Activated CD4-positive, alpha-beta T cell treated with anti-CD3 and anti-CD28 coated beads, Interleukin-2, amount 50 U/mL, for 4 hours (primary cell): ENCODE measurements at regions not wholly inside any gene's neighbourhood (a gene's known extent, or its start where the extent isn't known, plus 50 kb on each side); places are given as distances from the start of the nearest gene placed in this dataset.
"Not testable (repeated sequence)": the region's sequence is repeated elsewhere in the genome, so short reads cannot be mapped to it uniquely, and the experiment has no call there.

Experiments
- DNase-seq, 2 experiments: peaks; one replicate each; pipeline ENCODE4 v3.0.0-alpha.2; 2020

DNA sequence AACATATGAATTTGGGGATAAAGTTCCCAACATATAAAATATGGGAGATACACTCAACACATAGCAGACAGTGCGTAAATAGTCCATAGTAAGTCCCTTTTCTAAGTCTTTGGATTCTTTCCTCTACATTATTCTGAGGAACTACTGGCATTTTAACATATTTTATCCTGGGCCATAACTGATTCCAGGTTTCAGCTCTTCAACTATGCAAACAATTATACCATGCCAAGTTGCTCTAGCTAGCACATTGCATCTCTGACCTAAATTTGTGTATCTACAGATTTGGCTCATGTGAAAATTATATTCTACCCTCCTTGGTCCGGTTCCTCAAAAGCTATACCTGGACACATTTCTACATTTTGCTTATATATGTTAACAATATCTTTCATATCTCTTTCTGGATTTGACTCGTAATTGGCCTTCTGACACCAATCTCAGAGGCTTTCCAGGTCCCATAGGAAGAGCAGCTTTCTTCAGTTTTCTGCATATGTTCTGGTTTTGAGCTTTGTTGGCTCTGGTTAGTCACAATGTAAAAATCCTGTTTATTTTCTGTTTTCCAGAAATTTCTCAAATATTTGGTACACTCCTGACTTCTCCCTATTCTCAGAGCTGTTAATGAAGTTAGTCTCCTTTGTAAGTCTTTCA is 305.4 kb downstream of the BMP4 start:
- no peak for DNase-seq

DNA sequence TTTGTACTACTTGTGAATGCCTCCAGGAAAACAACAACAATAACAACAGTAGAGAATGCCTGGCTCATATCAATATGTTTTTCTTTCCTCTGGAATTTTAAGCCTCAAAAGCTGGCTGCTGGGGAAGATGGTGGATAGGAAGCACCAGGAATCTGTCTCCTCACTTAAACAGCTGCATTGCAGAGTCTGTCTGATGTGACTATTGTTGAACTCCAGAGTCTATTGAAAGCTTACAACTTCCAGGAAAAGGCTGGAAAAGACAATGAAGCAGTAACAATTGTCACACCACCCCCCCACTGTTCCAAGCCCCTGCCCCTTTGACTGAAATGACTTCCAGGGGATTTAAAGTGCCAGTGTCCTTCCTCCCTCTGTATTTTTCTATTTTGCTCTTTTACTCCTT is 309.7 kb downstream of the BMP4 start:
- DNase-seq, result no peak

DNA sequence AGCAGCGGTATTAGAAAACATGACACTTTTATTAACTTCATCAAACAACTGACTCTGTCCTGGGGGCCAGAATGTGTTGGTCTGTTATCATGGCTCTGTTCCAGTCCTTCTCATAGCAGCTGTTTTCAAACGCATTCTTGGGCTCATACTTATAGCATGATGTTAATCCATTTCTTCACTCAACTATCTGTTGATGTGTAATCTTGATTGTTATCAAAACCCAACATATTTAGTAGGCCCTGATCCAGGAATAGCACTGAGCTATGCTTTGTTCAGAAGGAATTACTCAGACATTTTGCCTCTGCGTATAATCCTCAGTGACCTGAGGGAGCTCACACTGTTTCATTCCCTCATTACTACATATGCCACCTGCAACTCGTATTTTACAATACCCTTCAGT is 315.9 kb downstream of the BMP4 start:
- DNase-seq, result no peak

DNA sequence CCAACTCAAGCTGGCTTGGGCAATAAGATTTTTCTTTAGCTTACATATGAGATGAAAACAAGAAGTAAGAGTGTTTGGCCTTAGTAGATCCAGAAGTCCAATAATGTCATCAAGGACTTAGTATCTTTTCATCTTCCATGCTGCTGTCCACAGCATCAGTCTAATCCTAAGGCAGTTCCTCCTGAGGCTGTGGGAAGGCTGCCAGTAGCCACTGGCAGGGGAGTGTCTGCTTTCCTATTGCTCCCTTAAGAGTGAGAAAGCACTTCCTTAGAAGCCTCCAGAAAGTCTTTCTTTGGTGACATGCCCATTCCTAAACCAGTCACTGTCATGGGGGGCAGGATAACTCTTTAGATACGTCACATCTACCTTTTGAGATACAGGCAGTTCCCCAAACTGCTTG is 317.7 kb downstream of the BMP4 start:
- no peak for DNase-seq

DNA sequence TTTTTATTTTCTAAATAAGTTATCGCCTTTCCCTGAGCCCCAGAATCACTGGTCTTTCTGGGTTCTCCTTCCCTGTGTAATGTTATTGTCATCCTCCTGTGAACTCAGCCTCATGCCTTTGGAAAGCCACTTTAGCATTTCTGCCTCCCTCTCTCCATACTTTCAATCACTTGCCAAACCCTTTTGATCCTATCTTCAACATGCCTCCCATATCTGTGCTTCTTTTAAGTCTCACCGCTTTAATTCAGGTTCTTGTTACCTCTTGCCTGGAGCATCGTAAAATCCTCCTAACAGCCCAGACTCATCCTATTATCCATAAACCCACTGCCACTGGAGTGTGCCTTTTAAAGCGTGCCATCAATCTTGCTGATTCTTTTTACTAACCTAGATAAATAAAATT is 321.8 kb downstream of the BMP4 start:
- DNase-seq, result no peak

DNA sequence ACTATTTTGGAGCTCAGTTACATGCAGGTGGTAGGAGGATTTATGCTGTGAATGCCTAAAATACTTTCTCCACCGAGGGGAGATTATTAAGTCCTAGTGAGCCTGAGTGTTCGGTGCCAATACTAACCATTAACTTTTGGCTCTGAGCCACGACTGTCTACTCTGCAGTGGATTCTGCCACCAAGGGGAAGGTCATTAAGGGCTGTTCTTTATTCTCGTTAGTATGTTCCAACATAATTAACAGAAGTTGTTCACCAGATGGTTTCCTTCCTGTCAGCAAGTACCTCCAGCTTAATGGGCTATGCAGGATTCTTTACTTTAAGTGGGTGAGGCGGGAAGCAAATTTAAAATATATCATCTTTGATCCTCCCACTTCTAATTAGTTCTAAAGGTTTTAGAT is 326.3 kb downstream of the BMP4 start:
- no peak for DNase-seq

DNA sequence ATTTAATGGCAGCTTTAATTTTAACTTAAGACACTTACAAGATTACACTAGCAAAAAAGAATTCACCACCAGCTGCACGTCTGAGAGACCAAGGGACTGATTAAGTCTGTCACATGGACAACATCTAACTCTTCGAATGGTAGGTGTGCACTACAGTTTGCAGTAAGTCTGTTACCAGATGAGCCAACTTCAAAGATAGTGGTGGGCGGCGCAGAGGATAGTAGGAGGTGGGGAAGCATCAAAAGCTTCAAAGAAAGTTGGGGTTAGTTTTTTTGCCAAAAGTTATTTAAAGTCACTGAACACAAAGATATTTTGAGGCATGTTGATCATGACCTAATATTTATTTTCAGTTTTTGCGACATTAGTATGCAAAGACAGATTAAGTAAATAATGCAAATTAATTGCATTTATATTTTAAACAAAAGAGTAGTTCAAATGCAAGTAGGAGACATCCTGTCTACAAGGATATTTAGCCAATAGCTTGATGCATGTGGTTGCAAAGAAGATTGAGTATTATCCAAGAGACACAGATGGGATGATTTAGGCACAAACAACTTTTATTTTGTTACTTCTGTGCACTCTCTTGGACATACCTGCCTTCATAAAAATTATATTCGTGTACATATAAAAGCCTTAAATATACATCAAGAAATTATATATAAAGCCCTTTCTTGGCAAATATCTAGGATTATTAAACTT is 327.7 kb downstream of the BMP4 start:
- DNase-seq, result no peak

DNA sequence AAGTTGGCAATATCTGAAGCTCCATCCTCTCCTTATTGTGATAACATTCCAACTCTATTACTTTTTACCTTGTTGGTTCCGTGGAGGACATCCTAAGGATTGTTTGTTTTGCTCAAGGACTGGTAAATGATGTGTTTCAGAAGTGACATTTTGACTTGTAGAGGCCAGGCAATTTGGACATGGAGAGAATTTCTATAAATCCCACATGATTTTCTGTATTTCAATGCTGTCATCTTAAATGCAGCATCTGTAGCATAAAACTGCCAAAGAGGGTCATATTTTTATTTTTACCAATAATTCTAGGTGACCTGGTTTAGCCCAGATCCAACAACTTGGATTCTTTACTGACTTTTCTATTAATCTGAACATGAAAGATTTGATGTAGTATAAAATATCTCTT is 328.4 kb downstream of the BMP4 start:
- DNase-seq, result no peak

DNA sequence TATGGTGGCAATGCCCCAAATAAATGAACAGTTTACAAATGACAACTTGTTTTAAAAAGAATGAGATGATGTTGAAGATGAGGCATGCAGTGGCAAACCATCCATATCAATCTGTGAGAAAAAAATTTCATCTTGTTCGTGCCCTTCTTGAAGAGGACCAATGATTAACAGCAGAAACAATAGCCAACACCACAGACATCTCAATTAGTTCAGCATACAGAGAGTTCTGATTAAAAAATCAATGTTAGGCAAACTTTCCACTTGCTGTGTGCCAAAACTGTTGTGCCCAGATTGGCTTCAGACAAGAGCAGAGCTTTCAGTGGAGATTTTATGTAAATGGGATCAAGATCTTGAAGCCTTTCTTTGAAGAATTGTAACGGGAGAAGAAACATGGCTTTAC is 329.9 kb downstream of the BMP4 start:
- no peak for DNase-seq

DNA sequence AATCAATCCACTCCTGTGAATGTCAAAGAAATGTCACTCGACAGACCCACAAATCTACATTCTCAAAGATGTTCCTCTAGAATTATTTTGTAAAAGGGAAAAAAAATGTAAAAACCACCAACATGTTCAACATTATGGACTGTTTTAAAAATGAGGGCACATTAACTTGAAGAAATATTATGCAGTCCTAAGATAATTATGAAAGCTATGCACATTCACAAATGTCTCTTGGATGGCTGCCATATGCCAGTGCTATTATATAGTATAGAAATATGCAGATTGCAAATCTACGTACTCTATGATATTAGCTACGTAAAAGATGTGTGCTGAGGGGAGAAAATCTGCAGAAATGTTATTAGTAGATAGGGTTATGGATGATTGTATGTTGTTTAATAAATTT is 334.2 kb downstream of the BMP4 start:
- no peak for DNase-seq

DNA sequence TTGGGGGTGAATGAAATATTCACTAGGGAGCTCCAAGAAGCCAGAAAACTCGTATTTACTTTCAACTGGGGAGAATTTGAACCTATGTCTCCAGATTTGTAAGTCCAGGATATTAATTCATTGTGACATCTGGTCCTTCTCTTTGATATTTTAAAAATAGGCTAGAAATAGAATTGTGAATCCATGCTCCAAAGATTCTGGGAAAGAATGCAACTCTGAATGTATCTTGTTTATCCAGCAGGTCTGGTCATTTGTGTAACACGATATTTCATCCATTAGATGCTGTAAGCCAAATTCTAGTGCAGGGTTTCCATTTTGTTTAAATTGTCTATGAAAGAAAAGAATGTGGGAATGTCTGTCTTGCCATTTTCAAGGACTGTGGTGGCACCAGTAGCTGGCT is 334.7 kb downstream of the BMP4 start:
- no peak for DNase-seq

DNA sequence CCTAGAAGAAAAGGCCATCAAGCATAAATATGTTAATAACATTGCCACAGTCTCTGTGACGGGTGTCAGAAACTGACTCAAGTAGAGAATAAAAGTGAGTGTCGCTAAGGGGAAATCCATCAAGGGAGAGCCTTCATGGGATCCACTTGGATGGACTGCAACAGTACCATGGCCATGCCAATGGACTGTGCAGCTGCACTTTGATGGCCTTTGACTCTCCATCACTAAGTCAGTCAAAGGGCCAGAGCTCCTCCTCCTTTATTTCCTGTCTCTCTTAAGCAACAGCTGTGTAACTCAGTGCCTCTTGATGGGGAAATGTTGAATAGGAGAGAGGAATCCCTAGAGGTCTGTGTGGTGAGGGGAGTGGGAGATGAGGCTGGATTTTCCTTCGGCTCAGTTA is 335.2 kb downstream of the BMP4 start:
- DNase-seq, result no peak

DNA sequence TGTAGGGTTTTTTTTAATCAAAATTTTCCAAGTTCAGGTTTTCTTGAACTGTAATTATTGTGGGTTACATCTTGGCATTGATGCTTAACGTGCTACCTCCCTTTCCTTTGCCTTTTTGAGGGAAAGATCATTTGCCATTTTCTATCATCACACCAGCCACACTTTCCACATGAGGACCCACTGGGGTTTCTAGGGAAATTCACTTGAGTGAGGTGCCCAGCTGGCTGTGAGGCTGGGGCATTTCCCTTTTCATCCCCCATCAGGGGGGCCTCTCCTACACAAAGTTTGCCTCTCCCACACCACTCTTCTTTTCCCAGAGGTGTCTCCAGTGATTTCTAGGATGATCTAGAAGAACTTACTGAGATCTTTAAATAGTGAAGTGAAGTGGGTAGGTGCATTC is 335.7 kb downstream of the BMP4 start:
- no peak for DNase-seq

DNA sequence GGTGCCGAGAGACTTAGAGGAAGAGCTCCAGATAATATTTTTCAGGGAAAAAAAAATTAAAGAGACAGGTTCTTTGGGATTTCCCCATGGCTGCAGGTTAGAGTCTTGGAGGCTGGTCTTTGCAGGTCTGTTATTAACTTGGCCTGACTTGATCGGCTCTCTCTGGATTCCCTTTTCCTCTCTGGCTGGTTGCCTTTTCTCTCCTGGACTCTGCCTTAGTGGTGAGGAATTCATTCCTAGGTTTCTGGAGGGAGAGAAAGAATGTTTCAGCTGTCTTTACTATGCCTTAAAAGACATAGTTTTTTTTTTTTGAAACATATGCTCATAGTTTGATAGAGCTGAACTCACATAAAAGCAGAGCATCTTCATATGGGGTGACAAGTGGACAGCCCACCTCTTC is 336.3 kb downstream of the BMP4 start:
- no peak for DNase-seq

DNA sequence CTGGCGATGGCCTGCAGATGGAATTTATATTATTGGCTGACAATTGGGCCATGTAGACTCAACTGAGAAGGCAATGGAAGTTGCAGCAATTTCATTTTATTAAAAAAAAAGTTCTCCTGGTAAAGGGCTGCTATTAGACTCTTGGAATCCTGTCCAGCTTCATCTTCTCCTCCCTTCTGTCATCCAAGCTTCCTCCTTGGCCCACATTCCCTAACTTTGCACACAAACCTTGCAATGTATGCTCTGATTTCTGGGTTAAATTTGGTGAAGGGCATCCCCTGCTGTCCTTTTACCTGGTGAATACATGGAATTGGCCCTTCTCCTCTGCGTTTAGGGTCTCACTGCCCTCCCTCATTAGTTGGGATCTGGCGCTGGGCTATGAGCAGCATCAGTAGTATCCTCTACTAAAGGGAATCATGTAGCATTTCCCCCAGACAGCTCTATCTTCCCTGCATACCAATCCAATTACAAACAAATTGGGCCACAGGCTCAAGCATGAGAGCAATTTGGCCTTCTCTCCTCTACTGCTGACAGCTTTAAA is 336.9 kb downstream of the BMP4 start:
- no peak for DNase-seq

DNA sequence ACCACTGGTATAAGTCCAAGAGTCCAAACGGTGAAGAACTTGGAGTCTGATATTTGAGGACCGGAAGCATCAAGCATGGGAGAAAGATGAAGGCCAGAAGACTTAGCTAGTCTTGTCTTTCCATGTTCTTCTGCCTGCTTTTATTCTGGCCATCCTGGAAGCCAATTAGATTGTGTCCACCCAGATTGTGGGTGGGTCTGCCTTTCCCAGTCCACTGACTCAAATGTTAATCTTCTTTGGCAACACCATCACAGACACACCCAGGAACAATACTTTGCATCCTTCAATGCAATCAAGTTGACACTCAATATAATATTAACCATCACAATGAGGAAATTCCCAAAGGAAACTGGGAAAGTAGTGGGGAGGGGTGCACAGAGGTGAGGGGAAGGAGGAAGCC is 340.1 kb downstream of the BMP4 start:
- not testable (repeated sequence) for DNase-seq

DNA sequence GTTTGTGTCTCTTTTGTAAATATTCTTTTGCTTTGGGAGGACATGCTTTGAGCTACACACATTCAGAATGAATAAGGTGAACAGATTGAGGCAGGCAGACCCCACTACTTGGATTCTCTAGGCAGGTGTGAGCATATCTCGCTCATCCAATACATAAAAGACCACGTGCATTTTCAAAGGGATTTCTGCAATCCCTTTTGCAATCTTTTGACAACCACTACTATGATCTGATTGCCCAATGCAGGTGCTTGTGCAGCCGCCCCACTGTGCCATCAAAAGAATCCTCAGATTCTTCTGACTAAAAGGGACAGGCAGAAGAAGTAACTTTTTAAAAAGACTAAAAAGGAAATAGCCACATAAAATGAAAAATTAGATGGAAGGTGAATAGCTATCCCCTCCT is 341.4 kb downstream of the BMP4 start:
- no peak for DNase-seq

DNA sequence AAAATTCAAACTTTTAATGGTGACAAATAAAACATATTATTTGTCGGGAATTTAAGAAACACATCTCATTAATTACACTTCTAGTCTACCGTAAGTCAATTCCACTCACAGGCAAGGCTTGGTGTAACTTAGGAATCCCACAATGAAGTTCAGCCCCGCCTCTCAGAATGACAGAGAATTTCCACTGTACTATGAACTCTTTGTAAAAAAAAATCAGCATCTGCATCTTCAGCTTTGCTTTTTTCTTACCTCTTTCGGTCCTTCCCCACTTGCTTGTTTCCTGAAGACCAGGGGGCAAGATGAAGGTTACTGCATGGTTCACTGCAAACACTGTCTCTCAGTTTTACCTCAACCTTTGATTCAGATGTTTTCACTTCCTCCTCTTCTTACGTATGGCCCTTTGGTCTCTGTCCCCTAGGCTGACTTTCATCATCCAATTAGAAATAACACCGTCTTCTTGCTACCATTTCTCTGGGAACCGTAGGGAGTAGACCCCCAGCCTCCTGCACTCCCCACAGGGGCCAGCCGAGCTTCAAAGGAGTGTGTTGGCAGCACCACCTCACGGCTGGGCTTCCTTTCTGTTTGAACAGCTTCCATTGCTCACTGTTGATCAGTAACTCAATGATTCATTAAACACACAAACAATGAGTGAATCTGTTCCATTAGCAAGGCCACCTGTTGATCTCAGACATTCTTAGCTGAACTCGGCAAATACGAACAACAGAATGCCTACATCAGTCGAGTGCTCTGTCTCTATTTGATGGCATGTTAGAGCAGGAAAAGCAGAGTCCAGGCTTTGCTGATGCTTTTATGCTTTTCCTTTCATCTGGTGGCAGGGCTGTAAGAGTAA is 343.0 kb downstream of the BMP4 start:
- no peak for DNase-seq

DNA sequence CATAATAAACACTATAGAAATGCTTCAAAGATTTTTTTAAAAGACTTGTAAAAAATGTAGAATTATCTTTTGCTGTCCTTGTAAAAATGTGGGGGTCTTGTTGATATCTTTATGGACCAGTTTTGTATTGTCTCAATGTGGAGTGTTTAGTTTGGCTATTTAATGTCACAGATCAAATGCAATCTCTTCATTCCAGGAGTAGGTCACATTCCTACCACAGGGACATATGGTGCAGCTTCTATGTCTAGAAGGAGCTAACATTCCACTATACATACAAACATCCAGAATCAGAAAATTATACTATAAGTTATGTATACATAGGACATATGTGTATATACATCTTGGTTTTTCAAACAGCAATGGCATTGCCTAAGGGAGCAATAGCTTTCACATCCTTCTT is 345.7 kb downstream of the BMP4 start:
- no peak for DNase-seq

DNA sequence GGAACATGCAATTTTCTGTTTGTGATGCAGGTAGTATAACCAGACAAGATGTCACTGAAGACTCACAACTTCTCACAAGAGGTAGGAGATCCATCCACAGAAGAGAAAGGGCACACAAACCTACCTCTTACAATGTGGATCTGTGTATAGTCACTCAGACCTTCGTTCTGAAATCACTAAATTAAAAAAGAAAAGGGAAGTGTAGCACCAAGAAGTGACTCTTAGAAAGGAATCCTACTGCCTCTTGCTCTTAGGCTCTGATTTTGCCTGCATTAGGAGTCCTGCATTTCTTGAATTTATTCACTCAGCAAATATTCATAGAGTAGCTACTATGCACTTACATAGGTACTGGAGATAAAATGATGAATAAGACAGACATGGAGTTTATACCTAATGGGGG is 347.6 kb downstream of the BMP4 start:
- DNase-seq, result no peak

DNA sequence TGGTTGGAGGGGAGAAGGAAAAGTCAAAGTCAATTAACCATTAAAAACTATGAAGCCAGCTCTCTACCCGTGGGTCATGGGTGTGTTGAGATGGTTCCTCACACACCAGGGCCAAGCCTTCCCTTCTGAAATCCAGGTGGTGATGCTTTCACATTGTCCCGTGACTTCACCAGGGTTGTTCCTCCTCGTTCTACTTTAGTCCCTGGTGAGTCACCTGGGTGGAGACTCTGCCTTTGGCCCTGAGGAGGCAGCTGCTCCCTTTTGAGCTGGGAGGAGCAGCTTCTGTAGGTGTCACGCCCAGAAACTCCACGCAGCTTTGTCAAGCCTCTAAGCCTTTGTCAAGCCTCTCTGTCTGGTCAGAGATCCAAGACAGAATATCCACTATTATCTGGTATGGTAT is 348.3 kb downstream of the BMP4 start:
- no peak for DNase-seq

DNA sequence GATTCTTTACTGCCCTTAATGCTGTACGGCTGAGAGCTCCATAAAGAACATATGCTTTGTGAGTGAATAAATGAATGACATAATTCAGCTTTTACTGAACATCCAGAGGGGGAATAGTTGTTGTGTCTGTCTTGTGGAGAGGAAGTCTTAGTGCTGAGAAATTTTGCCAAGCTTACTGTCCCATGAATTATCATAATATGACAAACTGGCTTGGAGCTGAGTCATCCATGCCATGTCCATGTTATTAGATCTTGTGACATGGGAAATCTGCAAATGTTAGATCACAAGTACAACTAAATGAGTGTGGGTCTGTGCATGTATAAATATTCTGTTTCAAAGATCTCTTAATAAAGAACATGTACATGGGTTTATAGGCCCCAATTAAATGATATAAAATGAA is 350.4 kb downstream of the BMP4 start:
- no peak for DNase-seq

DNA sequence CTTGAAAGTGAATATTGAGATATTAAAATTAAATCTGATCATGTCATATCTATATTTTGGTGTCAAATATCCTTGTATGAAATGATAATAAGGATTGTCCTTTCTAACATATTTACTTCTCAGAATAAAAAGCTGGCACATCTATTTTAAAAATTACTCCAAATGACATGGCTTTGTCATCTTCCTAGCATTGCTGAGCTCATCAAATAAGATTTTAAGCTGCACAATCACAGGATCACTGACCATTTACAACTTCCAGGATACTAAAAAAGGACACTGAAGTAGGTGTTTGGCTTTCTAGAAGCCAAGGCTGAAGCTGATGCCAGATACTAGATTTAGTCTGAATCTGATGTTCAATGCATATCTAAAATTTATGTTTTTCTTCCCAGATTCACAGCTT is 351.1 kb downstream of the BMP4 start:
- DNase-seq, result no peak

DNA sequence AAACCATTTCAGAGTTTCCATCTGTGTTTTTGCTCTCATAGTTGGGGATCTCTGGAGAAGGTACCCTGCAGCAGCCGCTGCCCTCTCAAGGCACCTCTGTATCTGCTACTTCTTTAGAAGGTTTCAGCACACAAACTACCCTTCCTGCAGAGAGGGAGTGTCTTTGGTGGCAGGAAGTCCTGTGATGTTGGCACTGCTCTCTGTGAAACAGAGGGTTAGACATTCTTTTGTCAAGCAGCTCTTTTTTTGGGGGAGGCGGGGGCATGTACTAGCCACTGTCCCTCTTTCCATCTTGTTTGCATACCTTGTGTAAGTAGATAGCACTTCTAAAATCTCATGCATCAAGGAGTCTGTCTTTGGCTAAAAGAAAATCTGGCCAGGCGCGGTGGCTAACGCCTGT is 352.6 kb downstream of the BMP4 start:
- DNase-seq, result no peak
